Vagina (tissue), 2 donors: ENCODE measurements at regions not wholly inside any gene's neighbourhood (a gene's known extent, or its start where the extent isn't known, plus 50 kb on each side); places are given as distances from the start of the nearest gene placed in this dataset.

ENCODE experiments used
- DNase-seq, 2 donors: peaks; one replicate each; pipeline ENCODE4 v3.0.0-alpha.2; 2017; ENCODE audit errors: extremely low spot score in 2 of 2
- H3K27ac ChIP-seq: fragments of 200-600 bp; sonication (generic); one replicate; pipeline ENCODE4 v1.5.1; 2019
- H3K27me3 ChIP-seq: fragments of 200-600 bp; sonication (generic); one replicate; pipeline ENCODE4 v1.5.1; 2019
- H3K36me3 ChIP-seq, 2 donors: fragments of 200-600 bp; sonication (generic); one replicate each; pipeline ENCODE4 v1.5.1; 2017 to 2019
- H3K4me1 ChIP-seq: fragments of 200-600 bp; sonication (generic); one replicate; pipeline ENCODE4 v1.5.1; 2019
- H3K4me3 ChIP-seq, 2 donors: fragments of 200-600 bp; sonication (generic); 1 replicate in 1 of 2; 2 replicates in 1 of 2; pipeline ENCODE4 v1.5.1; 2016 to 2019
- H3K9me3 ChIP-seq: fragments of 200-600 bp; sonication (generic); one replicate; pipeline ENCODE4 v1.5.1; 2019
- CTCF ChIP-seq, 3 experiments: fragments of 450-650 bp in 2 of 3; fragments of 200-600 bp in 1 of 3; sonication (generic) in 1 of 3; IDR thresholded peaks; one replicate each; pipeline ENCODE4 v1.5.1; 2017 to 2019; ENCODE audit warnings: antibody characterized with exemption in 3 of 3, mild to moderate bottlenecking in 2 of 3, moderate library complexity in 2 of 3
- POLR2A ChIP-seq, 2 donors: fragments of 450-650 bp; IDR thresholded peaks; one replicate each; pipeline ENCODE4 v1.6.1; 2017; ENCODE audit warnings: antibody characterized with exemption in 2 of 2, mild to moderate bottlenecking in 2 of 2, moderate library complexity in 2 of 2
- POLR2AphosphoS5 ChIP-seq, 2 donors: sonication (generic); formaldehyde crosslinking; IDR thresholded peaks; one replicate each; pipeline ENCODE4 v1.9.0; 2017; ENCODE audit warnings: antibody characterized with exemption in 2 of 2, mild to moderate bottlenecking in 2 of 2, low read depth in 1 of 2; ENCODE audit not compliant: insufficient read depth in 1 of 2
- intact Hi-C: fragments of 100-400 bp; cut with DNase I; formaldehyde crosslinking; loops from one replicate; pipeline ENCODE4 v1.15.1; 2023

- DNase-seq, result no peak
- no peak for TF ChIP-seq POLR2AphosphoS5 (IDR thresholded peaks at IDR 0.05; ENCODE audit: insufficient read depth in 1 of 2, low read depth in 1 of 2)
- no peak for TF ChIP-seq POLR2A (IDR thresholded peaks at IDR 0.05)
- TF ChIP-seq CTCF (IDR thresholded peaks at IDR 0.05), result no peak
These were observed 454.6 kb upstream of the ARPP21 start for GRCh38 chr3:35184775-35185174.

DNA sequence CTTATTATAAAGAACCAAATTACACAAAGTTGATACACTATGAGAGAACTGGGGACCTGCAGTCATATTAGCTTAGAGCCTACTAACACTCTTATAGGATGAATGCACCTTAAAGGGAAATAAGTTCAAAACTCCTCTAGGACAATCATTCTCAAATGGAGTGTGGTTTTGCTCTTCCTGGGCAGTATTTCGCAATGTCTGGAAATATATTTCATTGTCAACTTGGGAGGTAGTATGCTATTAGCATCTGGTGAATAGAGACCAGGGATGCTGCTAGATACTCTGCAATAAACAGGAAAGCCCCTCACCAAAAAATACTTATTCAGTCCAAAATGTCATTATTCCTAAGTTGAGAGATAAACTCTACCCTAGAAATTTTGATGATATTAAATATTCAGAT is 451.4 kb upstream of the ARPP21 start:
- intact Hi-C loops, result no loop called here
- Histone ChIP-seq H3K4me3 (no peak overlapping the region), H3K36me3 (no peaks in the 10 kb centered on the region), H3K4me1 (no peaks in the 10 kb centered on the region), H3K9me3 (no peaks in the 10 kb centered on the region), H3K27ac (no peak overlapping the region), H3K27me3 (no peaks in the 10 kb centered on the region)
- TF ChIP-seq POLR2AphosphoS5 (IDR thresholded peaks at IDR 0.05; ENCODE audit: insufficient read depth in 1 of 2, low read depth in 1 of 2) (no peak), POLR2A (IDR thresholded peaks at IDR 0.05) (no peak), CTCF (IDR thresholded peaks at IDR 0.05) (no peak)
- DNase-seq, result no peak

More at GRCh38 chr3:35184775-35185174, 454.6 kb upstream of the ARPP21 start:
- no peak overlapping the region for H3K27ac ChIP-seq
- H3K9me3 ChIP-seq, result no peaks in the 10 kb centered on the region
- H3K4me3 ChIP-seq, result no peak overlapping the region
- H3K36me3 ChIP-seq, result no peaks in the 10 kb centered on the region
- no peaks in the 10 kb centered on the region for H3K27me3 ChIP-seq
- intact Hi-C loops, result no loop called here
- H3K4me1 ChIP-seq, result no peaks in the 10 kb centered on the region

GRCh38 chr3:35194666-35195065 is 444.7 kb upstream of the ARPP21 start:
- Histone ChIP-seq H3K4me3 (no peak overlapping the region), H3K27ac (no peak overlapping the region), H3K36me3 (no peaks in the 10 kb centered on the region), H3K4me1 (no peaks in the 10 kb centered on the region), H3K27me3 (no peaks in the 10 kb centered on the region), H3K9me3 (no peaks in the 10 kb centered on the region)
- intact Hi-C loops, result no loop called here
- DNase-seq, result no peak
- no peak for TF ChIP-seq CTCF (IDR thresholded peaks at IDR 0.05)
- no peak for TF ChIP-seq POLR2A (IDR thresholded peaks at IDR 0.05)
- no peak for TF ChIP-seq POLR2AphosphoS5 (IDR thresholded peaks at IDR 0.05; ENCODE audit: insufficient read depth in 1 of 2, low read depth in 1 of 2)

DNA sequence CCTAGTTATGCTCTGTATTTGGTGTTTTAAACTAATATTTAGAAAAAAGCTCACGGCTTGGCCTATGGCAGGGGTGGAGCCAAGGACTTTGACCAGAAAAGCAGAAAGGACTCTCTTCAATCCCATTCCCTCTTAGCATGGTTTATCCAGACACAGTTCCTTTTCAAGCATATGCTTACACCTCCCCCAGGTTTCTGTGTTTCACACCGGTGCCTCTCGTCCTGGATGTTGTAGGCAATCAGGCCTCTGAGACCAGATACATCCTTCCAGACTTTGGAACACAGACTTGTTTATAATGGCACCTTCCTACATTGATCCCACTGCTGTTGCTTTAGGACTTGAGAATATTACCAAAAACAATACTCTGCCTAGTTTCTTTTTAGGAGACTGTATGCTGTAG is 440.5 kb upstream of the ARPP21 start:
- H3K9me3 ChIP-seq, result no peaks in the 10 kb centered on the region
- no peaks in the 10 kb centered on the region for H3K4me1 ChIP-seq
- H3K27ac ChIP-seq, result no peak overlapping the region
- H3K27me3 ChIP-seq, result no peaks in the 10 kb centered on the region
- no peak overlapping the region for H3K4me3 ChIP-seq
- intact Hi-C loops, result no loop called here
- no peak for TF ChIP-seq POLR2AphosphoS5 (IDR thresholded peaks at IDR 0.05; ENCODE audit: insufficient read depth in 1 of 2, low read depth in 1 of 2)
- TF ChIP-seq POLR2A (IDR thresholded peaks at IDR 0.05), result no peak
- TF ChIP-seq CTCF (IDR thresholded peaks at IDR 0.05), result no peak
- no peak for DNase-seq
- H3K36me3 ChIP-seq, result no peaks in the 10 kb centered on the region

- no peaks in the 10 kb centered on the region for H3K36me3 ChIP-seq
- no peak overlapping the region for H3K4me3 ChIP-seq
- no peak for DNase-seq
- H3K27me3 ChIP-seq, result no peaks in the 10 kb centered on the region
- H3K27ac ChIP-seq, result no peak overlapping the region
- H3K9me3 ChIP-seq, result no peaks in the 10 kb centered on the region
- intact Hi-C loops, result no loop called here
- TF ChIP-seq POLR2AphosphoS5 (IDR thresholded peaks at IDR 0.05; ENCODE audit: insufficient read depth in 1 of 2, low read depth in 1 of 2) (no peak), CTCF (IDR thresholded peaks at IDR 0.05) (no peak), POLR2A (IDR thresholded peaks at IDR 0.05) (no peak)
- H3K4me1 ChIP-seq, result no peaks in the 10 kb centered on the region
These were observed 439.3 kb upstream of the ARPP21 start for GRCh38 chr3:35200056-35200455.
